T-helper 1 cell (primary cell): ENCODE measurements at regions not wholly inside any gene's neighbourhood (a gene's known extent, or its start where the extent isn't known, plus 50 kb on each side); places are given as distances from the start of the nearest gene placed in this dataset.

Experiments used
- DNase-seq, 5 donors: peaks; one replicate each; pipeline ENCODE4 v3.0.0-alpha.2; 2012 to 2020

DNA sequence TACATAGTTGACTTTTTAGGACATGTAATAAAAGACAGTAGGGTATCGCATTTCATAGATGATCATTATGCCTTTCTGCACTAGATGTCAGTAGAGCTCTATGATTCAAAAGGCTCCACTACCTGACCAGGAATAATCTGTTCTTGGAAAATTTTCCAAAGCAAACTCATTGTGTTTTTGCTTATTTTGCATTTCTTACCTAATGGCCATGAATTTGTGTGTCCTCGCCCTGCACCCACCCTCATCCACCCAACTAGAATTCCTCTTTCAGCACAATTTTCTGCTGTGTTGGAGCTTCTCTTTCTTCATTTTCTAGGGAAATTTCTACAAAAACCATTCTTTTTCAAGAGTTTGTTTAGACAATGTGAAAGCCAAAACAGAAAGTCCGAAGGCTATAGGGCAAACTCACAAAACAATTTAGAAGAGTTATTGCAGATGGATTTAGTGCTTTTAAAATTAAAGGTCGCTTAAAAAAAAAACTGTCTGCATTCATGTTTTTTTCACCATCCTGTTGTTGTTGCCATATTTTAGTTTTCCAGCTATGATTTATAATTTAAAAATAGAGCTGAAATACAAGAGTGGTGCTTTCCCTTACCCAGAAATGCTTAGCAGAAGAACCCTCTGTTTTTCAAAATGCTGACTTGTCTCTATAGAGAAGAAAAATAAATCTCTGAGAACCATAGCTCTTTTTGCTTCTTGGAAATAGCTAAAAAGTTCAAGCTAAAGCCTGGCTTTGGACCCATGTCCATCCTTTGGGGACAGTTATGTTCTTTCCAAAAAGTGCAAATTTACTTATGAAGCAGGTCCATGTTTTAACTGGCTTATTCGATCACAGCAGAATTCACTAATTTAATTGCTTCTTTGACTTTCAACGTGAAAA lies 183.7 kb downstream of the SPATA18 start:
- no peak for DNase-seq

DNA sequence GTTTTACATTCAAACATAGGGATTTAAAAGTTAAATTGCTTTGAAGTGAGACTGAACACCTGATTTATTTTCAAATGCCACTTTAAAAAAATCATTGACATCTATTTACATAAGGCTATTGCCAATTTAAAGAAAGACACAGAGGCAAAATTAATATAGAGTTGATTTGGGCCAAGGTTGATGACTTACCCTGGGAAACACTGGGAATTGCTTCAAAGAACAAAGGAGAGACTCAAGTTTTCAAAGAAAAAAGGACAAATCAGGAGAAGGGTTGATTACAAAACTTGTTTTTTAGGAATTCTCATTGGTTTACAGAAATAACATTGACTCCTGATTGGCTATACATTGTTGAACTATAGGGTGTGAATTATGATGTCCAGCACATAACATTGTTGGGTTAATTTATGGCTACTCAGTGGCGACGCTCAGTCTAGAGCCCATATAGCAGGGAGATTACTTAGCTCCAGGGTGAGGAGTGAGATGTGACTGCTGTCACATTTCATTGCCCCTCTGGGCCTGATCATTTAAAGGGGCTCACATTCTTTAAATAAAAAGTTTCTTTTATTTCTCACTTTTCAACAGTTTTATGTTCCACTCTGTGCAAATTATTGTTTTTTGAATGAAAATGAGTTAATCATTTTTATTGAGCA lies 184.6 kb downstream of the SPATA18 start:
- DNase-seq: no peak

DNA sequence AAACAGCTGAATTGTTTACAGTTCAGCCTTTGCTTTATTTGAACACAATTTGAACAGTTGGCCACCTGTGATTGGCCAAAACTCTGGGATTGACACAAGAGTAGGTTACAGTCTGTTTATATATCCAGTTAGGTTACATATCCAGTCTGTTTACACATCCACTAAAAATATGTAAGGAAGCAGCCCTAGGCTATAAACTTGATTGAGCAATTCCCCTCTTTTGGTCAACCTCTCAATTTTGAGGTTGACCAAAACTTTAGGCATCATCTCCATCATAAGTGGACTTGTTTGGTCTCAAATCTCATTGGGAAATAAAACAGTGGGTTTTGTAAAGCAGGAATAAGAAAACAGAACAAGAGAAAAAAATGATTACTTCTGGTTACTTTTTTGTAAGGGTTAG lies 190.8 kb downstream of the SPATA18 start:
- DNase-seq: no peak

DNA sequence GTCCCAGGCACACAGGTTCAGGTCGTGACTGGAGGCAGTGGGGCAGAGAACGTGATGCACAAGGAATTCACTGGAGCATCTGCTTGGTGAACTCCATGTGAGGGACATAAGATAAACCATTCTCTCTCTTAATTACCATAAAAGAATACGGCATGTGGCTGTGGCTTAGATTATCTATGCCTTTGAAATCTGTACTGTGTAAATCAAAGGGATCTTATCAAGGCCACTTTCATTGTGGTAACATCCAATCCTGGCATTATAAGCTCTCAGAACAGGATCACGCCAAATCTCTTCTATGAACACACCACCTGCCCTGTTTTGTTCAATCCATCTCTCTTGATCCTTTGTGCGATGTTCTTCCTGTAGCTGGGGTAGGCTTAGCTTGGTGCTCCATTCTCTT lies 192.3 kb downstream of the SPATA18 start:
- DNase-seq: no peak

DNA sequence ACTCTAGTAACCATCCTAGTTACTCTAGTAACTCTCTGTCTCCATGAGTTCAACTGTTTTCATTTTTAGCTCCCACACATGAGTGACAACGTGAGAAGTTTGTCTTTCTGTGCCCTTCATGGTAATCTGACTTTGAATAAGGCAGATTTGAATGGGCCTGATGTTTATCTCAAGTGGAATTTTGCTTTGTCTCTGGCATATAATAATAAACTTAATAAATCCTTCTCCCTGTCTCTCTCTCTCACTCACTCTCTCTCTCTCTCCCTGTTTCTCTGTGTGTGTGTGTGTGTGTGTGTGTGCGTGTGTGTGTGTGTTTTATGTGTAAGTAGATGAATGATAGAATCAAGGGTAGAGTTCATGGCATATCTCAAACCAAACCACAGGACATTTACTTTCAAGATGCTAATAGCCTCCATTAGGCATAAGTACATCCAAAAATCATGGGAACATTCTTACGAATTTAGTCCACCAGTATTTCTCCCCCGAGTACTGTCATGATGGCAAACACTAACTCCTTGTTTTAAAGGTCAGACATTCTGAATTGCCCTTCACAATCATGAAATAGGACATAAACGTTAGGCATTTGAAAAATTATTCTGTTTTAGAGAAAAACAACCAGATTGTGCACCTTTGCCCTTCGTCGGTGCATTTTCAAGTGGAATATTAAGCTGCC lies 193.1 kb downstream of the SPATA18 start:
- DNase-seq: no peak

DNA sequence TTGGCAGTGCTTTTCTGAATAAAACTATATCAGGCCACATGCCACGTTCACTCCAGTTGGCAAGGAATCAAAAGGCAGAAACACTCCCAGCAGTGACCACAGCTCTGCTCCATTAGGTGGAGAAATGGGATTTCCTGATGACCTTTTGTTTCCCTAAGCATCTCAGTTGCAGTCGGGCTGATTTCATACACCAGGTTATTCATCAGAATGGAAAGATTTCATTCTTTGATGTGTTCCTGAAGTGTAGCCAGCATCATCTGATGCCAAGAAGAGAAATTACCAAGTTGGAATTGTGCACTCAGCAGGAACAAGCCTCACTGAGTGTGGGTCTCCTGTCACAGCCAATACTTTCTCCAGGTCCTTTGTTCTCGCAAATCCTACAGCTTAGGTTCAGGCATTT lies 193.7 kb downstream of the SPATA18 start:
- no peak for DNase-seq

DNA sequence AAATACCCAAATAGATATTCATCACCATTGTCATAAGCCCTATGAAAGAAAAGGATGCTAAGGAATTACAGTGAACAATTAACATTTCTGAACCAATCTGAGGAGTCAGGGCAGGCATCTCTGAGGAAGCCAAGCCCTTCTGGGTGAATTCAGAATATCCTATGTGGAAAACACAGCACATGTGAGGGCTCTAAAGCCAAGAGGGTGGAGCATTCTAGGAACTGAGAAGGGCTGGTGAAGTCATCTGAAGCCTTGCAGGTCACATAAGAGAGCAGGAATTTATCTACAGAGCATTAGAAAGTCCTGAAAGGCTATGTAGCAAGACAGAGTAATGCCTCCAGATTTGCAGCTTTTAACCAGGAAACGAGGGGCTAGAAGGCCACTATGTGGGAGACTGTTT lies 195.7 kb downstream of the SPATA18 start:
- no peak for DNase-seq

DNA sequence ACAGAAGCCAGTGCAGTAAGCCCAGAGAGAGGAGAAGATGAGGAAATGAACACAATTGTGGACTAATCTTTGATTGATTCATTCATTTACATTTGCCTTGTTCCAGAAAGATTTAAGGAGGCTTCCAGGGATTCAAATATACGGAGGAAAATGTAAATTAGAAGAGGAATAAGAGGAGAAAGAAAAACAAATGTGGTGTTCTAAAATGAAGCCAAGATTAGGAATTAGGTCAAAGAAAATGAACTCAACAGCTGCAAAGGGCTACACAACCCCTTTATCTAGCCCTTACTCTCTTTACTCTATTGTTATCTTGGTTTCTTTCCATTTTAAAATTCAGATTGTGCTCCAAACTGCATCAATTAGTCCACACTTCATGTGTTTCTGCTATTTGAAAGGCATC lies 196.8 kb downstream of the SPATA18 start:
- no peak for DNase-seq

DNA sequence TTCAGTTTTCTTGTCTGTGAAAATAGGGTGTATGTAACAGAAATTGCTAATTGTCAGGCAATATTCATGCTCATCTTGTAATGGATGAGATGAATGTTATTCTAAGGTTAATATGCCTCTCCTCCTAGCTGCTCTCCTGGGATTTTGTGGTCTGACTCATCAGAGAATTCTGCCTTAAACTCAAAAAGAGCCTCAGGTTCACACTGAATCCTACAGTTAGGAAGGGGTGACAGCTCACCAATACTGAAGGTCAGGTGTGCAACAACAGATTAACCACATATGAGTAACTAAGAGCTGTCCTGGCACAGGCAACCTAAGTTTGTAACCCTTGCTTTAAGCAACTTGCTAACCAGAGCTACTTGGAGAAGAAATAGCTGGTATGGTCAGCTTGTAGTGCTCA lies 197.7 kb downstream of the SPATA18 start:
- no peak for DNase-seq

DNA sequence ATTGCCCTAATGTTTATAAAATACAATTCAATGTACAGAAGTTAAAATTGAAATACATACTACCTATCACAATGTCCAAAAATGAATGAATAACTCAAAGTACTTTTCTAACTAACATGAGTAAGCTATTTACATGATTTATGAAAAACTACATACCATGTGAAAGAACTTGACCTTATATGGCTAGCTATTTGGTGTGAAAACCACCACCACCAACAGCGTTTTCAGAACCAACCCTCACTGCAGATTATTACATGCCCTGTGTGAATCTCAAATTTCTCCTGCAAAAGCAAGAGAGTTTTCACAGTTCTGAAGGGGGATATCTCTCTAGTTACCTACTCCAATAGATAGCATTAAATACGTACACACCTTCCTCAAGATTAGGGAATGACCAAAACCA lies 198.5 kb downstream of the SPATA18 start:
- no peak for DNase-seq

DNA sequence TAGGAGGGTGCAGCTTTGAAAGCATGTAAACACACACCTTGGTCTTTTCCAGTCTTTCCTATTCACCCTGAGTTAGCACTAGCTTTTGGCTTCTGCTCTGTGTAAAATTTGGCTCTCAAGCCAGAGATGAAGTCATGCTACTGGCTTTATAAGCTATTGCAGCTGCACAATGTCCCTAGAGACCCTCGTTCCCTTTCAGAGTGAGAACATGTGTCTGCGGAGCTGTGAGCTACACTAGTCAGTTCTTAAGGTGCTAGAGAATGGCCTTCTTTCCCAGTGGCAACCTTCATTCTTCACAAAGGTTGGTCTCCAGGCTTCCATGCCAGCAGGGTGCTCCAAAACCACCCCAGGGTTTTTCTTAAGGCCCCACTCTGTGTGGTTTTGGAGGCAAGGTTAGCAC lies 199.1 kb downstream of the SPATA18 start:
- no peak for DNase-seq

DNA sequence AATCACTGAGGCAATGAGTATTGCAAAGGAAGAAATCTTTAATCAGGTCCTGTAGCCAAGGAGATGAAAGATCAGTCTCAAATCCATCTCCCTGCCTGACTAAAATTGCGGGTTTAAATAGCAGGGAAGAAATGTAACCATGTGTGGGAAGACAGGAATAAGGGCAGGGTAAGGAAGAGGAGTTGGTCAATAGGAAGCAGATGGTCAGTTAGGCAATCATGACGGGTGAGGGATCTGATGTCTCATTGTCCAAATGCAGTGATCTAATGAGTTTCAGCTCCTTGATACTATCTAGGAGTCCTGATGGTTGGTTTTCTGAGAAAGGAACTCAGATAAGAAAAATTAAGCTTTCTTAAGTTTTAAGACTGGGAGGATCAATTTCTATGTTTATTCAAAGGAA lies 200.8 kb downstream of the SPATA18 start:
- no peak for DNase-seq

DNA sequence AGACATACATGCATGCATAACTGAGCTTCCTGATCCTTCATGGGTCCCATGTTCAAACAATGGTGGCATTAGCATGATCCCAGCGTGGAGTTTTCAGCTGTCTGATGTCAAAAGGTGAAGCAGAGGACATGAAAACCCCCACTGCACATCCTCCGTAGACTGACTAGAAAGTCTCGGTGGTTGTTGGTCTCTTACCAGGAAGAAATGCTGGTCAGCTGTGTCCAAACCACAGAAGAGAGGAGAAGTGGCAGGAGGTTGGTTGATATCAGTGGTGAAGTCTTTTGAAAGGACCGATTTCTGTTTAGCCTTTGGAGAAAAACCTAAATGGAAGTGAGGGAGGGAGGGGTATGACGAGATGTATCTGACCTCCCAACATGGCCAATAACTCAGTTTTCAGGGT lies 201.9 kb downstream of the SPATA18 start:
- no peak for DNase-seq

DNA sequence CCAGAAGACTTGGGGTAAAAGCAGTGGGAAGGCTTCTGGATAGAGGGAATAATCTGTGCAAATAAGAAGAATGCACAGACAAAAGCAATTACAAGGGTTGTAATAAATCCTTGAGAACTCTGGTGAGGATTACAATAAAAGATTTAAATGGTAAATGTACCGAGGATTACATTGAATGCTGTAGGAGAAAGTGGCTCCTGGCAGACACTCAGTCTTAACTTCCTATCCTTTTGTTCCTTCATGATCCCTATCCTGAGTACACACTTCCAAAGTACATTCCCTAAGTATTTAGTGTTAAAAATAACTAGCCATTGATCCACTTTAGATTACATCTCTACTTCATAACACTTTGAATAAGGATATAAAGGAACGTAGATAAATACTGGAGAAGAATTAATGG lies 205.4 kb downstream of the SPATA18 start:
- DNase-seq: no peak

DNA sequence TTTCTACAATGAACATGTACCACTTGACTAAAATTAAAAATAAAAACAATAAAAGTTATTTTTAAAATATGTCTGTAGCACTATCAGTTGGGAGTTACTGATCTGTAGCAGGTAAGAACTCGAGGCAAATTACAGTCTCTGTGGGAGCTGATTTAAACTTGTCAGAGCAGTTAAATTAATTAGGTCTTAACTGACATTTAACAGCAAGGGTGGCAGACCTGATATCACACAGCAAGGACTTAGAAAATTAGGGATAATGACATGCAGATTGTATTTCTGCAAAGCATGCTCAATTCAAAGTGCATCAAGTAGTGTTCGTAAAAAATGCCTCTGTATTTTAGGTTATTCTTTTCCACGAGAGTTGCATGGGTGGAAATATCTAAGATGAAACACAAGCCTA lies 208.9 kb downstream of the SPATA18 start:
- no peak for DNase-seq

DNA sequence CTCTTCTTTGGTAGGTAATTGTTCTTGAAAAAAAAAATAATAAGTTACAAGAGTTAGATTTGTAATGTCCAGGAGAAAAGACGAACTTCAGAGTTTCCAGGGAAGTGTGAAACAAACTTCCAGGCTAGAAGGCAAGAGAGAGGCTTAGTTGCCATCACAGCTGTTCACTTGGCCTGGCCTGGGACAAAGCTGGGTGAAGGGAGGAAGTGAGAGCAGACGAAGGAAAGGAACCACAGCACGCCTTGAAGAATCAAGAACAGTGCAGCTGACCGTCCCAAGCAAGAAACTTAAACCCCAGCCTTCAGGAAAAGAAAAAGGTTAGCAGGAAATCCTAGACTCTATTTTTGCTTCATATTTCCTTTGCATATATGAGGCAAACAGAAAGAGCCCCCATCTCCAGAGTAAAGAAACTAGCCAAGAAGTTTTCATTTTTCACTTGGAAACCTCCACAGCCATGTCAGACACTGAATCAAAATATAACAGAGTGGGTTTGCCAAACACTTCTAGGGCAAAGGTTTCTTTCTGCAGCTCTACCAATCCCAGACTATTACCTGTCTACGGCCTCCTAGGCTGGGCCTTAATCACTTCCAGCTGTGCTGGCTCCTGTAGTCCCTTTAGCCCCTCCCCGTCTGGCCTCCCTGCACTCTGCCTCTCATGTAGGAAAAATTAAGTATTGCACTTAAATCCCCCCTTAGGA lies 209.6 kb downstream of the SPATA18 start:
- DNase-seq: no peak

DNA sequence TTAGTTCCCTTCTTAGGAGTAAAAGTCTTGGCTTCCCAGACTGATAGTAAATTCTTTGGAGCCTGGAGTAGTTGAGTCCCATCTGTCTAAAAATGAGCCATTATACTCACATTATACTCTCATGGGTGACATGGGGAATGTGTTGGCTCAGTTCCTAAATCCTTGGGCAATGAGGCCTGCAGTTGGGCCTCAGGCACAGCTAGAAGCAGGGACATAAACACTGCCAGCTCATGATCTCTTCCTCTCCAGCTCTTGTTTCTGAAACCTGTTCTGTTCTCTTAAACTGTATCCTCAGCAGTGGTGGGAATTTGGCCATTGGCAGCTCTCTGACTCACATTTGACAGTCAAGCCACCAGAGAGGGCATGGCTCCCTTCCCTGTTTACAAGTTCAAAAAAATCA lies 212.5 kb downstream of the SPATA18 start:
- no peak for DNase-seq

DNA sequence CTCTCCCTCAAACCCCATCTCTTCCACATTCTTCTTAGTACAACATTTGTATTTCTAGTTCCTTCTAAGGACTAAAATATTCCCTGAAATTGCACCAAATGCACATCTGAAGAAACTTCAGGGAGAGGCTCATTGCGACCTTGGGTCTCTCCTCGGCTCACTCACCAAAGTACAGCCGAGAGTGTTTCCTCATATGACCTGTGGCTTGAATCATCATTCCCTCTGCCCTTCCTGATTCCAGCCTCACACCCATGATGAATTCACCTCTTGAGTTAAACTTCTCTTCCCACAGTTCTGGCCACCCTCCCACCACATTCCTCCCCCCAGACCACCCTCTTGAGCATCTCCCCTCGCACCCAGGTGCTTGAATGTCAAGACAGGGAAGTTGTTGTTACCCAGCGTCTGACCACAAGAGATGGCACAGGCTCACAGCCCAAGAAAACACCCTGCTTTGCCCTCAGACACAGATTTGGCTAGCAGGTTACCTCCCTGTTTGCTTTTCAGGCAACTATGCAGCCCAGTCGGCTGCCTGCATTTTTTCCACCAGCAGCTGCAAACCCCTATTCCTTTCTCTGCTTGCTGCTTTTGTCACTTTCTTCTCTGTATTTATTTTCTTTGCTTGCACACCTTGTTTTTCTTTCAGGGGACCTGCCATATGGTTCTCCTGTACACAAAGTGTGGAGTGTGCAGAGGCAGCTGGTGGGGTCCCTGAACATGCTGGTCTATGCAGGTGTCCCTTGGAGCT lies 214.8 kb downstream of the SPATA18 start:
- no peak for DNase-seq

DNA sequence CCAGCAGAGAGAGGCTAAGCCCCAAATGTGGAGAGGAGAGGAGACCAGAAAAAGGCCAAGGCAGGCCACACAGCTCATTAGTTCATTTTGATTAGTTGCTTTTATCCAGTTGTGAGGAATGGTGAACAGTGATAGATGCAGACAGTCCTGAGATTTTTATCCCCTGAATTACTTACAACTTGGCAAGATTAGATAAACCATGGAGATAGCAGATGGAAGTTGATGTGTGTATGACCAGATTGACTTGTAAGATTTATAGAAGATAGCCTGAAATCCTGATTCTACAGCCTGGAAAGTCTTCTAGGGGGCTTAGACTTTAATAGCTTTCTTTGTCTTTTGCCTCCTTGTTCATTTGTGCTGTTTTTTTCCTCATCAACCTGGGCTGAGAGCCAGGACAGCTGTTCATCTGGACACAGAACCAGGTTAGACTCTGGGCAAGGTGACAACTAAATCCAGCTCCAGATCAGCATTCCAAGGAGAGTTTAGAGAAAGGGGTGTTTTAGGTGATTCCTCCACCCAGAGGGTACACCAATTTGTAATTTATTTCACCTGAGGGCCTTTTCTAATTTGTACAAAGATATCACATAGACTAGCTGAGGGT lies 215.5 kb downstream of the SPATA18 start:
- no peak for DNase-seq

DNA sequence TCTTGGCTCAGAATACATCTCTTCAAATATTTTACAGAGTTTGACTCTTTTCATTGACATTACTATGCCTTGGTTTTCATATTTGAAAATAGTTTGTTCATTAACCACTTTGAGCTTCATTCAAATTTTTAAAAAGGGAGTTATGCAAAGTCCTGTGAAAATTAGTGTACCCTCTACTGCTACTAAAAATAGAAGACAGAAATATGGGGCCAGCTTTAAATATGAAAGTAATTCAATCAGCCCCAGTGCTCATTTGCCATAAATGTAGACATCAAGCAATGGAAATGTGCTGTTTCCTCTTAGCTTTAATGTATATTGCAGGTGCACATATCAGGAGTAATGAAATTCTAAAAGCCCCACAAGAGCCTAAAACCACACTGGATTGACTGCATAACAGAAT lies 218.7 kb downstream of the SPATA18 start:
- DNase-seq: no peak

DNA sequence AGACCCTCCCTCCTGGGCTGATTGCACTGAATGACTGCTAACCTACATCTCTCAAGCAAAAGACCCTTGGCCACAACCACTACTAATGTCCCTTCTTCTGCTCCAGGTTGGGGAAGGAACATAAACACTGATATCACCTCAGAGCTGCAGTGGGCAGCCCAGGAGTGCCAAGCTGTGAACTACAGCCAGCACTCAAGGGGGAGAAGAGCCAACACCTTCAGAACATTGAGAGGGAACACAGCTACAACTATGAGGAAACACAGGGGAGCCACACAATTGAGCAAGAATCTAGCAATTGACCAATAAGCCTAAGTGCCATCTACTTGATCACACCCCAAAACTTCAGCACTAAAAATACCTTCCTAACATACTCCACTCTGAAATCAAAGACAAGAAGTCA lies 222.8 kb downstream of the SPATA18 start:
- no peak for DNase-seq

DNA sequence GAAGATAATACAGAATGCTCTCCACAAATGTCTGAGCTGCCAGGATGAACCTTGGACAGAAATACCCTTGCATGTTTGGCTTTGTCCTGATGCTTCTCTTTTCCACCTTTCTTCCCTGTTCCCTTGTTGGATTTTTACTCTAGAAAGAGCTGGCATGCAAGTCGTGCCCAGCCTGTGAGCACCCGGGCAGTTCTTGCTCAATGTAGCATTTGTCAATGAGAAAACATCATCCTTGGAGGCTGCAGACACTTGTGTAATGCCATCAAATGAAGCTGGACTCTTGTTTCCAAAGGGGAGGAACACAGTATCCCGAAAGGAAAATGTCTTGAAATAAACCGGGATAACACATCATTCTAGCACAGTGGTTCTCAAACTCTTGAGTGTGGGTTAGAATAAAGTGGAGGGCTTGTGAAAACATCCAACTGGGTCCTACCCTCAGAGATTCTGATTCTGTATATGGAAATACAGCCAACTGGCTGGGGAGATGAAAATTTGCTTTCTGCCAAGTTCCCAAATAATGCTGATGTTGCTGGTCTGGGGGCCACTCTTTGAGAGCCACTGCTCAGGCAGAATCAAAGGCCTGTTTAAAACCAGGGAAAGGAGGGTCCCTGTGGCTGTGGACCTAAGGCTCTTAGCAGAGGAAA lies 237.2 kb downstream of the SPATA18 start:
- DNase-seq: no peak
